ENCODE measurements at regions not wholly inside any gene's neighbourhood (a gene's known extent, or its start where the extent isn't known, plus 50 kb on each side); places are given as distances from the start of the nearest gene placed in this dataset.

DNA sequence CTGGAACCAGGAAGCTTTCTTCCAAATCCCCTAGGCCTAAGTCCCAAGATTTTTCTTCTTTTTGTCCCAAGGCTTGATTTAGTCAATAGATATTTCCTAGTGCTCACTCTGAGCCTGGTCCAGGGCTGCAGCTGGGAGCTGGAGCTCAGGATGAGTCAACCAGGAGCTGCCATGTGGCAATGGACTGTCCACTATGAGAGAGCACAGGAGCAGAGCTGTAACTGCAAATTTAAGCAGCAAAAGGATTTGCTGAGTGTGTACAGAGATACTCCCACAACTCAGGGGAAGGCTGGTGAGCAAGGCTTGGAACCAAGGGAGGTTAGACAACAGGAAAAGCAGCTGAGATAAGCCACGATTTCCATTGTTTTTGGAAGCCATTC lies 92.1 kb upstream of the CXCL12 start:
- DNase-seq: no peak

DNA sequence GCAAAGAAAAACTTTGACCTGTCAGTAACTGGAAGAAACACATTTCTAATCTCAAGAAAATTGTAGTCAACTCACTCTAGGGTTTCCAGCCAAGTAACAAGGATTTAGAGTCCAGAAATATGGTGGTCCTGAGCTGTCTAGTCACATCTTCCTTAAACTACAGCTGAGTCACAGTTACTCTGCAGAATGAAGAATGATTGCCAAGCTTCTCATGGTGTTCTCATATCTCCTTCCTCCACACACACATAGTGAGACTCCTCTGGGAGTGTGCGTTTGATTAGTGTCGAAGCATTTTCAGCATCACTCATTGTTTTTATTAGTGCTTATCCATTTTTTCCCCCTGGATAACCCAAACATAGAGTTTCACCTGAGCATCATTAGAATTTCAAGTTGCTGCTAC lies 93.1 kb upstream of the CXCL12 start:
- no peak for DNase-seq

GRCh38 chr10:44478876-44479705 lies 94.2 kb upstream of the CXCL12 start:
- no peak for DNase-seq

- no peak for DNase-seq
Observed at GRCh38 chr10:44492678-44493077, 107.8 kb upstream of the CXCL12 start.

- no peak for DNase-seq
Observed at GRCh38 chr10:44498222-44498621, 113.3 kb upstream of the CXCL12 start.

DNA sequence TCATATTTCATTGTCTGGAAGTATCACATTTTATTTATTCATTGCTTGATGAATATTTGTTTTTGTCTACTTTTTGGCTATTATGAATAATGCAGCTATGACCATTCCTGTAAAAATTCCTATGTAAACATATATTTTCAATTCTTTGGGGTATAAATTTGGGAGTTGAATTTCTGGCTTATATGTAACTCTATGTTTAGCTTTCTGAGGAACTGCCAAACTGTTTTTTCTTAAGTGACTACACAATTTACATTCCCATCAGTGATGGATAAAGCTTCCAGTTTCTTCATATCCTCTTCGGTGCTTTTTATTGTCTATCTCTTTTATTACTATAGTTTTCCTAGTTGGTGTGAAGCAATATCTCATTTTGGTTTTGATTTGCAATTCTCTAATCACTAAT lies 115.6 kb upstream of the CXCL12 start:
- DNase-seq: no peak

GRCh38 chr10:44506386-44506785 lies 121.5 kb upstream of the CXCL12 start:
- DNase-seq: no peak

GRCh38 chr10:44510379-44511115 lies 125.7 kb upstream of the CXCL12 start:
- no peak for DNase-seq

DNA sequence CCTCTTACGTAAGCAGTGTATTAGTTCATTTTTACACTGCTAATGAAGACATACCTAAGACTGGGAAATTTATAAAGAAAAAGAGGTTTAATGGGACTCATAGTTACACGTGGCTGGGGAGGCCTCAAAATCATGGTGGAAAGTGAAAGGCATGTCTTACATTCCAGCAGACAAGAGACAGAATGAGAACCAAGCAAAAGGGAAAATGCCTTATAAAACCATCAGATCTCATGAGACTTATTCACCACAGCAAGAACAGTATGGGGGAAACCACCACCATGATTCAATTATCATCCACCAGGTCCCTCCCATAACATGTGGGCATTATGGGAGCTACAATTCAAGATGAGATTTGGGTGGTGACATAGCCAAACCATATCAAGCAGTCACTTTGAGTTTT lies 126.3 kb upstream of the CXCL12 start:
- no peak for DNase-seq

DNA sequence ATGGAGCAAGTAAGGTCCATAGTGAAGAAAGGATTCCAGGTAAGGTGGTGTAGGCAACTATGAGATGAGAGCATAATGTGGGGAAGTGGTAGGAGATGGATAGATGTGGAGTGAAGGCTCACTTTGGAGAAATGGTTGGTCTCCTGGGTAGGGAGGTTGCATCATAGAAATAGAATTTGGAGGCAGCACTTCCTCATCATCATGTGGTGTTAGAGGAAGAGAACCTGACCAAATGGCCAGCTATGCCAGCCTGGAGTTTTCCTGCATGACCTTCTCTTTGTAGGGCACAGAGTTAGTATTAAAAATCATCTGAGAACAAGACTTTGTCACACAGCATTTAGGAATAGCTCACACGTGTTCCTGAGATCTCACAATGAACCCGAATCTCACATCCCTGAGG lies 126.7 kb upstream of the CXCL12 start:
- DNase-seq: no peak

DNA sequence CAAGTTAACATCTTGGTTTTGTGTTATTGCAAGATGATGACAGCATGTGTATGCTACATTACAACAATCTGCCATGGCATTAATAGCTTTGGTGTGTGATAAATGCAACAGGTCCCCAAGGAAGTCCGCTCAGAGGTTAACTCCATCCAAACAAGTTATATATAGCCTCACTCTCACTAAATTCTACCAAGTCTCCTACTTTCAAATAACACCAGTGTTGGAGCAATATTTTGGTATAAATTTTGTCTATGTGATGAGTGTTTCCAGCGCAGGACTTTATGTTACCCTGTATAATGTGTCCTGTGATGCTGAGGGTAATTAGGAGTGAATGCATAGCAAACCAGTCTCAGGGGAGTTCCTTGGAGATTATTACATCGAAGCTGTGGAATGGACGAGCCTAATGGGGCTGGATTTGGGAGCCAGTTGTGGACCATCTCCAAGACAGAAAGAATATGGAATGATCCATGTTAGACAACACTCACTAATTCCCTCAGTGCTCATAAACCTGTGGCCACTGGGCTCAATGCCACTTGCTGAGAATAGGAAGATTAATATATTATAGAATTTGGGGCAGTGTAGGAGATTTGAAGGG lies 127.6 kb upstream of the CXCL12 start:
- no peak for DNase-seq

- DNase-seq: no peak
Observed at GRCh38 chr10:44513591-44513990, 128.7 kb upstream of the CXCL12 start.

GRCh38 chr10:44516891-44517290 lies 132.0 kb upstream of the CXCL12 start:
- no peak for DNase-seq

DNA sequence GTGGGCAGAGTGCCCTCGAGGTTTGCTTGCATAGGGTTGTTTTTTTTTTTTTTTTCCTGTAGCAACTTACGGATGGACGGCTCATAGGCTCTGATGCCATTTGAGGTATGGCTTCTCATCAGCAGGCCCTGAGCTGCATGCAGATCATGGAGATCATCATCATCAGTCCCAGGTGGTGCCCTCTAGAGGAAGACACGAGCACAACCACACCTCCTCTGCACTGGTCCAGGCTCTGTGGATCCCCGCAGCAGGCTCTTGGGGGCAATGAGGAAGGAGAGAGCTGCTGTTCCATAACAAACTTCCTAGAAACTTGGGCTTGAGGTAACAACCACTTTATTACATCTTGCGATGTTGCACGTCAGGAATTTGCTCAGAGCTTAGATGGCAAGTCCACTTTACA lies 132.7 kb upstream of the CXCL12 start:
- no peak for DNase-seq

DNA sequence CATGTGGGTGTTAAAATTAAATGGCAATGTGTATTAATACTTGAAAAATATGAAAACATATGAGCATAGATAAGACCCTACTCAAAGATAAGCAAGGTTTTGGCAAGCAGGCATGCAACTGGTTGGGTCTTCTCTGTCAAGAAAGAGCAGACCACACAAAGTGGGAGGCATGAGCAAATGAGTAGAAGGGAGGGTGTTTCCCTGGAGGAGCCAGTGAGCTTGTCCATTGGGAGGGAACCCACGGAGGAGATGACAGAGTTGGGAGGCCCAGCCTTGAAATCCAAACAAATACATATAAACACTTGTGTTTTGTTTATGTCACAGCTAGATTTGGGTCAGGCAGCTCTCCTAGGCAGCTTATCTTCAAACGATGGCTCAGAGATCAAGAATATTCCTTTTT lies 134.5 kb upstream of the CXCL12 start:
- no peak for DNase-seq

- DNase-seq: no peak
Observed at GRCh38 chr10:44520651-44521050, 135.8 kb upstream of the CXCL12 start.

DNA sequence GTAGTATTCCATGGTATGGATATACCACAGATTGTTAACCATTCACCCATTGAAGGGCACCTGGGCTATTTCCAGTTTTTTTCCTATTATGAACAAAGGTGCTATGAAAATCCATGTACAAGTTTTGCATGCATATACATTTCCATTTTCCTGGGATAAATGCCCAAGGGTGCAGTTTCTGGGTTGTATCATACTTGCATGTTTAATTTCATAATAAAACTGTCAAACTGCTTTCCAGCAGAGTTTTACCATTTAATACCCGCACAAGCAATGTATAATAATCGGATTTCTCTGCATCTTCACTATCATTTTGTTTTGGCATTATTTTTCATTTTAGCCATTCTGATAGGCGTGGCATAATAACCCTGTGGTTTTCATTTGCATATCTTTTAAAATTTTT lies 154.3 kb upstream of the CXCL12 start:
- DNase-seq: no peak

DNA sequence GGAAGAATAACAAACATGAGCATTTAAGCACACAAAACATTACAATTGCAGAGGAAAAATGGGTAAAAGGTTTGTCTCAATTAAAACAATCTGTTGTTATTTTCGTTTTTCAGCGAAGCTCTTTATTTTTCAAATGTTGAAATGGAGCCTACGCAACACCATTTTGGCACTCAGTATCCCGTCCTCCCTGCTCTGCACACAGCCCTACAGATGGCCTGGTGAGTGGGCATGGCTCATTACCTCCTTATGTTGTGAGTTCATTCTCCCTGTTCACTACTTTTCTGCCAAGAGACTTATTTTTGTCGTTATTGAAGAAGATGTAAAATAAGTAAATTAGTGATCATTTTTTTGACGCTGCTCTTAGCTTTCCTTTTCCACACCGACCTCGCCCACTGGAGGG lies 167.8 kb upstream of the CXCL12 start:
- DNase-seq: no peak

DNA sequence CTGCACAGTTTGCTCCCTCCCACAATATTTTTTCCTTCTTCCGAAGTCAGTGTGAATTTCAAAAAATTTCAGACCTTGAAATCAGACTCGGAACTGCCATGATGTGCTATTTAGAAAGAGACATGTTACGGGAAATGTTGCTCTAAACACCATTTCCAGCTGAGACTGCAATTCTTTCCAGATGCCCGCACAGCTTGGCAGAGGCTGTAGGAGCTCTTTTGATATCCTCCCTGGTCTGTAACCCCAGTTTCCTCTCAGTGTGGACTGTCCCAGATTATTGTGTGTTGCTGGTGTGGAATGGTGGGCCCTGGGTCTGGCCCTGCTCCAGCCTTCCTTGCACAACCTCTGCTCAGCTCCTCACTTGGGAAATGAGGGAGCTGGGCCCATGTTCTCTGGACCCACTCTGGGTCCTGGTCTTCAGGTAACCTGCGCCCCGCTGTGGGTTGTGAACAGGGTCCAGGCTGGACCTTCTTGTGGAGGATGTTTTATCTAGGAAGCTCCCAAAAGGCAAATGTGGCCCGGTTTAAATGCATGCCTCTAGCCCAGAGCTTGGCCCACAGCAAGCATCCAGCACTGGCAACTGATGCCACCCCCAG lies 172.8 kb upstream of the CXCL12 start:
- DNase-seq: no peak

DNA sequence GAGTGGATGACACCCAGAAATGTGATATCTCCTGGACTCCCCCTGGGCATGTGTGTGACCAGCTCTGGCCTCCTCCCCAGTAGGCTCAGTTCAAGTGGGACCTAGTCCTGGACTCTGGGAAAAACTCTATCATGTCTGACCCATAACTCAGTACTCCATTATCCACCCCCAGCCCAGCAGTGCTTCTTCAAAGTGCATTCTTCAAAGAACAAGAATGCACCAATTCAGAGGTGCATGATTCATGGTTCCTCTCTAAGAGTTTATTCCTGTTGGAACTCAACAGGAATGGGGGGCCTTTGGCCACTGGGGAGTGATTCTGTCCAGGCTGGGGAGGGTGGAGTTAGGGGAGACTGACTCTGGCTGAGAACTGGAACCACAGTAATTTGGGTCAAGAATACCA lies 173.6 kb upstream of the CXCL12 start:
- no peak for DNase-seq

- no peak for DNase-seq
Observed at GRCh38 chr10:44564361-44564760, 179.5 kb upstream of the CXCL12 start.

- no peak for DNase-seq
Observed at GRCh38 chr10:44564790-44565189, 179.9 kb upstream of the CXCL12 start.

DNA sequence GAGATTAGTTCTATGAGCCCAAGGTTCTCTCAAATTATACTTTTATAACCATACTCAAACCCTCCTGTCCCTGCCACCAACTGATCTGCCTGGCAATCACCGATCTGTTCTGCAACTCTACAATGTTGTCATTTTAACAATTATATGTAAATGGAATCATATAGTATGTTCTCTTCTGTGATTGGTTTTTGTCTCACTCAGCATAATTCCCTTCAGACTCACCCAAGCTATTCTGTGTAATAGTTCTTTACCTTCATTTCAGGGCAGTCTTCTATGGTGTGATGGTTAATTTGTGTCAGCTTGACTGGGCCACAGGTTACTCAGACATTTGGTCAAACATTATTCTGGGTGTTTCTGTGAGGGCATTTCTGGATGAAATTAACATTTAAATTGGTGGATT lies 181.9 kb upstream of the CXCL12 start:
- no peak for DNase-seq

DNA sequence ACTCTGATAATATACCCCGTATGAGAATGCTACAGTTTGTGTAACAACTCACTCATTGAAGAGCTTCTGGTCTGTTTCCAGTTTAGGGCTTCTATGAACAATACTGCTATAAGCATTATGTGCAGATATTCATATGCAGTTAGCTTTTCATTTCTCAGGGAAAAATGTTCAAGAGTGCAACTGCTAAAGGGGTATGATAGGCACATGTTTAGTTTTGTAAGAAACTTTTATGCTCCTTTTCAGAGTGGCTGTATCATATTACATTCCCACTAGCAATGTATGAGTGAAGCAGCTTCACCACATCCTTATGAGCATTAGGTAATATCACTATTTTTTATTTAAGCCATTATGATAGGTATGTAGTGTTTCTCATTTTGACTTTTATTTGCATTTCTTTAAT lies 182.6 kb upstream of the CXCL12 start:
- DNase-seq: no peak

Data from COR-L47 (cell line).